CD4-positive, CD25-positive, alpha-beta regulatory T cell (primary cell): ENCODE measurements at regions not wholly inside any gene's neighbourhood (a gene's known extent, or its start where the extent isn't known, plus 50 kb on each side); places are given as distances from the start of the nearest gene placed in this dataset.
A peak's percentile ranks its signal among the peaks of the same experiment; 100 is the strongest.

ENCODE experiments used
- ATAC-seq, 2 donors: fragments of 150-1000 bp; cut with Tn5 transposase; one replicate each; pipeline ENCODE4 v1.10.0; 2021; ENCODE audit warnings: low read depth in 2 of 2, moderate number of reproducible peaks in 2 of 2, moderate library complexity in 1 of 2
- DNase-seq, 3 donors: peaks; one replicate each; pipeline versions ENCODE4 v3.0.0 to v3.0.0-alpha.2; 2012 to 2022; ENCODE audit warnings: mixed read lengths in 1 of 3
- H3K27ac ChIP-seq: one replicate; pipeline ENCODE4 v1.7.0; 2013; ENCODE audit warnings: mild to moderate bottlenecking, low read length; ENCODE audit not compliant: insufficient read depth, poor library complexity, severe bottlenecking
- H3K27me3 ChIP-seq: one replicate; pipeline ENCODE4 v1.7.0; 2013; ENCODE audit warnings: low read length; ENCODE audit not compliant: control insufficient read depth, insufficient read depth
- H3K36me3 ChIP-seq: one replicate; pipeline ENCODE4 v1.7.0; 2013; ENCODE audit warnings: mild to moderate bottlenecking, low read length, moderate library complexity; ENCODE audit not compliant: control insufficient read depth, insufficient read depth
- H3K4me1 ChIP-seq: 2 replicates; pipeline ENCODE4 v1.7.0; 2013; ENCODE audit warnings: mild to moderate bottlenecking, low read length; ENCODE audit not compliant: insufficient read depth, control insufficient read depth, poor library complexity, severe bottlenecking
- H3K4me3 ChIP-seq: one replicate; pipeline ENCODE4 v1.7.0; 2013; ENCODE audit warnings: low read depth, mild to moderate bottlenecking, low read length, moderate library complexity
- H3K9me3 ChIP-seq, 2 experiments: 1 replicate in 1 of 2; 2 replicates in 1 of 2; pipeline ENCODE4 v1.7.0; 2013; ENCODE audit warnings: low read length in 2 of 2, mild to moderate bottlenecking in 1 of 2, moderate library complexity in 1 of 2; ENCODE audit not compliant: control insufficient read depth in 2 of 2
- H3K27ac Mint-ChIP-seq, 3 donors: one replicate each; pipeline ENCODE4 v1.8.0; 2020 to 2022; ENCODE audit warnings: mild to moderate bottlenecking in 3 of 3, mixed read lengths in 3 of 3, moderate library complexity in 2 of 3
- H3K27me3 Mint-ChIP-seq: one replicate; pipeline ENCODE4 v1.8.0; 2022; ENCODE audit warnings: mild to moderate bottlenecking, mixed read lengths
- H3K36me3 Mint-ChIP-seq: one replicate; pipeline ENCODE4 v1.8.0; 2020; ENCODE audit warnings: mixed read lengths
- H3K4me1 Mint-ChIP-seq, 4 donors: one replicate each; pipeline ENCODE4 v1.8.0; 2020 to 2022; ENCODE audit warnings: mixed read lengths in 4 of 4, mild to moderate bottlenecking in 1 of 4
- H3K4me3 Mint-ChIP-seq, 4 donors: one replicate each; pipeline ENCODE4 v1.8.0; 2020 to 2022; ENCODE audit warnings: mild to moderate bottlenecking in 4 of 4, mixed read lengths in 4 of 4, moderate library complexity in 3 of 4
- H3K9me3 Mint-ChIP-seq, 7 donors: one replicate each; pipeline ENCODE4 v1.8.0; 2020 to 2022; ENCODE audit warnings: mixed read lengths in 7 of 7, mild to moderate bottlenecking in 3 of 7, moderate library complexity in 2 of 7

- Mint-ChIP-seq H3K9me3 (peaks cover 0 to 9% (median 3%) of the 10 kb centered on the region in 7 donors), H3K27me3 (peaks cover 6% of the 10 kb centered on the region), H3K4me3 (no peak overlapping the region), H3K4me1 (no peaks in the 10 kb centered on the region), H3K36me3 (no peaks in the 10 kb centered on the region), H3K27ac (no peak overlapping the region)
- H3K27ac ChIP-seq, result no peak overlapping the region
- DNase-seq (no peak), ATAC-seq (no peak)
- no peaks in the 10 kb centered on the region for H3K9me3 ChIP-seq
- H3K4me3 ChIP-seq, result no peak overlapping the region
- no peaks in the 10 kb centered on the region for H3K27me3 ChIP-seq
- no peaks in the 10 kb centered on the region for H3K4me1 ChIP-seq
- H3K36me3 ChIP-seq, result no peaks in the 10 kb centered on the region
Observed at GRCh38 chr10:80927419-80928078, 389.8 kb downstream of the SH2D4B start.

- ATAC-seq, result no peak
- Mint-ChIP-seq H3K4me1 (peaks cover 0 to 5% (median 2%) of the 10 kb centered on the region in 4 donors), H3K27me3 (peaks cover 12% of the 10 kb centered on the region), H3K4me3 (no peak overlapping the region), H3K9me3 (peaks cover 0 to 3% (median 0%) of the 10 kb centered on the region in 7 donors), H3K36me3 (no peaks in the 10 kb centered on the region), H3K27ac (no peak overlapping the region)
- H3K27me3 ChIP-seq, result no peaks in the 10 kb centered on the region
- H3K36me3 ChIP-seq, result no peaks in the 10 kb centered on the region
- DNase-seq, result no peak
- H3K4me1 ChIP-seq, result no peaks in the 10 kb centered on the region
- no peaks in the 10 kb centered on the region for H3K9me3 ChIP-seq
- H3K4me3 ChIP-seq, result no peak overlapping the region
- no peak overlapping the region for H3K27ac ChIP-seq
Observed at GRCh38 chr10:80938903-80939302, 401.2 kb downstream of the SH2D4B start.

- Histone ChIP-seq H3K27me3 (no peaks in the 10 kb centered on the region), H3K9me3 (no peaks in the 10 kb centered on the region), H3K27ac (no peak overlapping the region), H3K36me3 (no peaks in the 10 kb centered on the region), H3K4me1 (no peaks in the 10 kb centered on the region), H3K4me3 (no peak overlapping the region)
- ATAC-seq (no peak), DNase-seq (no peak)
- H3K4me3 Mint-ChIP-seq, result no peak overlapping the region
- peaks cover 4% of the 10 kb centered on the region for H3K27me3 Mint-ChIP-seq
- peaks cover 0 to 1% (median 0%) of the 10 kb centered on the region in 7 donors for H3K9me3 Mint-ChIP-seq
- H3K27ac Mint-ChIP-seq, result no peak overlapping the region
- H3K36me3 Mint-ChIP-seq, result no peaks in the 10 kb centered on the region
- peaks cover 0 to 5% (median 0%) of the 10 kb centered on the region in 4 donors for H3K4me1 Mint-ChIP-seq
Observed at GRCh38 chr10:80945264-80945880, 407.7 kb downstream of the SH2D4B start.

GRCh38 chr10:80946073-80946472 is 408.4 kb downstream of the SH2D4B start:
- H3K27ac Mint-ChIP-seq, result no peak overlapping the region
- H3K4me1 Mint-ChIP-seq, result peaks cover 0 to 5% (median 0%) of the 10 kb centered on the region in 4 donors
- H3K4me1 ChIP-seq, result no peaks in the 10 kb centered on the region
- H3K9me3 Mint-ChIP-seq, result peaks cover 0 to 1% (median 0%) of the 10 kb centered on the region in 7 donors
- H3K4me3 ChIP-seq, result no peak overlapping the region
- no peaks in the 10 kb centered on the region for H3K36me3 ChIP-seq
- H3K36me3 Mint-ChIP-seq, result no peaks in the 10 kb centered on the region
- no peak for DNase-seq
- ATAC-seq, result no peak
- H3K27me3 ChIP-seq, result no peaks in the 10 kb centered on the region
- H3K9me3 ChIP-seq, result no peaks in the 10 kb centered on the region
- H3K27me3 Mint-ChIP-seq, result peaks cover 4% of the 10 kb centered on the region
- no peak overlapping the region for H3K4me3 Mint-ChIP-seq
- H3K27ac ChIP-seq, result no peak overlapping the region

- DNase-seq (no peak), ATAC-seq (no peak)
- peak overlapping the region in 1 of 4 donors; percentile 39 for H3K4me3 Mint-ChIP-seq
- peaks cover 4% of the 10 kb centered on the region for H3K27me3 Mint-ChIP-seq
- peaks cover 0 to 5% (median 0%) of the 10 kb centered on the region in 4 donors for H3K4me1 Mint-ChIP-seq
- H3K36me3 ChIP-seq, result no peaks in the 10 kb centered on the region
- H3K27ac Mint-ChIP-seq, result no peak overlapping the region
- H3K9me3 ChIP-seq, result no peaks in the 10 kb centered on the region
- no peaks in the 10 kb centered on the region for H3K36me3 Mint-ChIP-seq
- H3K4me1 ChIP-seq, result no peaks in the 10 kb centered on the region
- H3K27ac ChIP-seq, result no peak overlapping the region
- no peak overlapping the region for H3K4me3 ChIP-seq
- no peaks in the 10 kb centered on the region for H3K27me3 ChIP-seq
- peaks cover 0 to 1% (median 0%) of the 10 kb centered on the region in 7 donors for H3K9me3 Mint-ChIP-seq
Observed at GRCh38 chr10:80946957-80947726, 409.4 kb downstream of the SH2D4B start.

- no peaks in the 10 kb centered on the region for H3K36me3 Mint-ChIP-seq
- Histone ChIP-seq H3K36me3 (no peaks in the 10 kb centered on the region), H3K4me3 (no peak overlapping the region), H3K4me1 (no peaks in the 10 kb centered on the region), H3K27ac (no peak overlapping the region), H3K9me3 (no peaks in the 10 kb centered on the region), H3K27me3 (no peaks in the 10 kb centered on the region)
- no peaks in the 10 kb centered on the region for H3K9me3 Mint-ChIP-seq
- no peaks in the 10 kb centered on the region for H3K27me3 Mint-ChIP-seq
- H3K4me3 Mint-ChIP-seq, result no peak overlapping the region
- H3K27ac Mint-ChIP-seq, result no peak overlapping the region
- H3K4me1 Mint-ChIP-seq, result peaks cover 0 to 2% (median 0%) of the 10 kb centered on the region in 4 donors
- no peak for ATAC-seq
- no peak for DNase-seq
Observed at GRCh38 chr10:80949785-80950184, 412.1 kb downstream of the SH2D4B start.

GRCh38 chr10:80952436-80952835 is 414.7 kb downstream of the SH2D4B start:
- H3K4me1 ChIP-seq, result no peaks in the 10 kb centered on the region
- no peaks in the 10 kb centered on the region for H3K36me3 Mint-ChIP-seq
- no peaks in the 10 kb centered on the region for H3K27me3 ChIP-seq
- no peaks in the 10 kb centered on the region for H3K9me3 ChIP-seq
- DNase-seq (no peak), ATAC-seq (no peak)
- no peak overlapping the region for H3K27ac Mint-ChIP-seq
- H3K4me3 ChIP-seq, result no peak overlapping the region
- no peak overlapping the region for H3K27ac ChIP-seq
- H3K4me3 Mint-ChIP-seq, result no peak overlapping the region
- H3K9me3 Mint-ChIP-seq, result no peaks in the 10 kb centered on the region
- no peaks in the 10 kb centered on the region for H3K27me3 Mint-ChIP-seq
- peaks cover 0 to 2% (median 0%) of the 10 kb centered on the region in 4 donors for H3K4me1 Mint-ChIP-seq
- H3K36me3 ChIP-seq, result no peaks in the 10 kb centered on the region
